ENCODE measurements at regions not wholly inside any gene's neighbourhood (a gene's known extent, or its start where the extent isn't known, plus 50 kb on each side); places are given as distances from the start of the nearest gene placed in this dataset.

GRCh38 chr6:119677384-119677783, 327.8 kb upstream of the MAN1A1 start:
- no peak for TF ChIP-seq CEBPB (IDR thresholded peaks at IDR 0.05; ENCODE audit: low read depth, low read length)
- TF ChIP-seq POLR2A (IDR thresholded peaks at IDR 0.05; ENCODE audit: low read depth, low read length), result no peak
- TF ChIP-seq, protein P1, sequence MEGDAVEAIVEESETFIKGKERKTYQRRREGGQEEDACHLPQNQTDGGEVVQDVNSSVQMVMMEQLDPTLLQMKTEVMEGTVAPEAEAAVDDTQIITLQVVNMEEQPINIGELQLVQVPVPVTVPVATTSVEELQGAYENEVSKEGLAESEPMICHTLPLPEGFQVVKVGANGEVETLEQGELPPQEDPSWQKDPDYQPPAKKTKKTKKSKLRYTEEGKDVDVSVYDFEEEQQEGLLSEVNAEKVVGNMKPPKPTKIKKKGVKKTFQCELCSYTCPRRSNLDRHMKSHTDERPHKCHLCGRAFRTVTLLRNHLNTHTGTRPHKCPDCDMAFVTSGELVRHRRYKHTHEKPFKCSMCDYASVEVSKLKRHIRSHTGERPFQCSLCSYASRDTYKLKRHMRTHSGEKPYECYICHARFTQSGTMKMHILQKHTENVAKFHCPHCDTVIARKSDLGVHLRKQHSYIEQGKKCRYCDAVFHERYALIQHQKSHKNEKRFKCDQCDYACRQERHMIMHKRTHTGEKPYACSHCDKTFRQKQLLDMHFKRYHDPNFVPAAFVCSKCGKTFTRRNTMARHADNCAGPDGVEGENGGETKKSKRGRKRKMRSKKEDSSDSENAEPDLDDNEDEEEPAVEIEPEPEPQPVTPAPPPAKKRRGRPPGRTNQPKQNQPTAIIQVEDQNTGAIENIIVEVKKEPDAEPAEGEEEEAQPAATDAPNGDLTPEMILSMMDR (conservative IDR thresholded peaks at IDR 0.05; ENCODE audit: low read depth, low read length), result no peak
- TF ChIP-seq BHLHE40 (IDR thresholded peaks at IDR 0.05; ENCODE audit: low read depth, low read length), result no peak
- TF ChIP-seq ELK1 (IDR thresholded peaks at IDR 0.05; ENCODE audit: borderline replicate concordance, low read depth, low read length), result no peak
- TF ChIP-seq SMC3 (IDR thresholded peaks at IDR 0.05; ENCODE audit: low read depth, low read length), result no peak
- no peak for TF ChIP-seq USF2 (IDR thresholded peaks at IDR 0.05; ENCODE audit: low read depth, low read length)

All from IMR-90 (cell line).